BE2C (cell line): ENCODE measurements at regions not wholly inside any gene's neighbourhood (a gene's known extent, or its start where the extent isn't known, plus 50 kb on each side); places are given as distances from the start of the nearest gene placed in this dataset.

Experiments used
- DNase-seq: peaks from one replicate; pipeline ENCODE4 v3.0.0-alpha.2; 2020
- H3K27me3 ChIP-seq: fragments of 250-450 bp; sonication (Bioruptor Pico); 2 replicates; pipeline ENCODE4 v1.5.1; 2020; ENCODE audit warnings: mild to moderate bottlenecking
- H3K36me3 ChIP-seq: fragments of 250-450 bp; sonication (Bioruptor Pico); 2 replicates; pipeline ENCODE4 v1.5.1; 2020; ENCODE audit warnings: mild to moderate bottlenecking
- H3K4me1 ChIP-seq: fragments of 250-450 bp; sonication (Bioruptor Pico); 2 replicates; pipeline ENCODE4 v1.5.1; 2020
- H3K4me3 ChIP-seq: 2 replicates; pipeline ENCODE4 v1.5.1; 2011; ENCODE audit warnings: low read depth, low read length
- H3K9me3 ChIP-seq: fragments of 250-450 bp; sonication (Bioruptor Pico); 2 replicates; pipeline ENCODE4 v1.5.1; 2020
- TF ChIP-seq, protein P1 (sequence below): IDR thresholded peaks from 2 replicates; pipeline ENCODE4 v1.5.1; 2012; ENCODE audit warnings: mild to moderate bottlenecking, low read depth, low read length

DNA sequence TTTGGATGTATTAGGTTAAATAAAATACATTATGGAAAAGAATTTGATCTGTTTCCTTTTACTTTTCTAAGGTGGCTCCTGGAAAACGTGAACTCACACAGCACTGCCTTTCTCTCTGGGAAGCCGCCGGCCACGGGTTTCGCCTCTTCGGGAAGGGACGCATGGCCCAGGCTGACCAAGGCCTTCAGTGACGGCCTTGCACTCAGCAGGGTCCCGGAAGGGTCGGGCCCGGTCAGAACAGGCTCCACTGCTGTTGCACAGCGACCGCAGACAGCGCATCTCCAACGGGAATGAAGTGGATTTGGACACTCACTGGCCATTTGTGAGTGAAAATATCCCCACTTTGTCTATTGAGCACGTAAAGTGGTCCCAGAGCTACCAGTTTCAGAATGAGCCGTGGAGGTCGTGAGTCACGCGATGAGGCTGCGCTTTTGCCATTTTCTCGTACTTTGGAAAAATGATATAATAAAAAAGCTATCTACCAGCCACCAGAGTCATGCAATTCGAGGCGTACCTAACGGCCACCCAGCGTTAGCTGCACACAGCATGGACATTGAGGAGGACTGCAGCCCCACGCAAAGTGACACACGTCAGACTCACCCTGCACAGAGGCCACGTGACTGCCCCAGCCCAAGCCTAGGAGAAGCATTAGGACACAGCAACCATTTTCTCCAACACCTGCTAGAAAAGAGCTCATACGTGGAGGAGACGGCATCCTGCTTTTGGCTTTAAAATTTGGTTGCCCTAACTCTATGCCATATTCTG is 244.3 kb downstream of the TTLL2 start:
- Histone ChIP-seq H3K4me1 (no peaks in the 10 kb centered on the region), H3K9me3 (no peaks in the 10 kb centered on the region), H3K36me3 (no peaks in the 10 kb centered on the region), H3K4me3 (no peak overlapping the region), H3K27me3 (no peaks in the 10 kb centered on the region)
- DNase-seq: no peak
- TF ChIP-seq, protein P1, sequence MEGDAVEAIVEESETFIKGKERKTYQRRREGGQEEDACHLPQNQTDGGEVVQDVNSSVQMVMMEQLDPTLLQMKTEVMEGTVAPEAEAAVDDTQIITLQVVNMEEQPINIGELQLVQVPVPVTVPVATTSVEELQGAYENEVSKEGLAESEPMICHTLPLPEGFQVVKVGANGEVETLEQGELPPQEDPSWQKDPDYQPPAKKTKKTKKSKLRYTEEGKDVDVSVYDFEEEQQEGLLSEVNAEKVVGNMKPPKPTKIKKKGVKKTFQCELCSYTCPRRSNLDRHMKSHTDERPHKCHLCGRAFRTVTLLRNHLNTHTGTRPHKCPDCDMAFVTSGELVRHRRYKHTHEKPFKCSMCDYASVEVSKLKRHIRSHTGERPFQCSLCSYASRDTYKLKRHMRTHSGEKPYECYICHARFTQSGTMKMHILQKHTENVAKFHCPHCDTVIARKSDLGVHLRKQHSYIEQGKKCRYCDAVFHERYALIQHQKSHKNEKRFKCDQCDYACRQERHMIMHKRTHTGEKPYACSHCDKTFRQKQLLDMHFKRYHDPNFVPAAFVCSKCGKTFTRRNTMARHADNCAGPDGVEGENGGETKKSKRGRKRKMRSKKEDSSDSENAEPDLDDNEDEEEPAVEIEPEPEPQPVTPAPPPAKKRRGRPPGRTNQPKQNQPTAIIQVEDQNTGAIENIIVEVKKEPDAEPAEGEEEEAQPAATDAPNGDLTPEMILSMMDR: no peak

GRCh38 chr6:167569879-167570278 is 245.0 kb downstream of the TTLL2 start:
- TF ChIP-seq, protein P1: no peak

DNA sequence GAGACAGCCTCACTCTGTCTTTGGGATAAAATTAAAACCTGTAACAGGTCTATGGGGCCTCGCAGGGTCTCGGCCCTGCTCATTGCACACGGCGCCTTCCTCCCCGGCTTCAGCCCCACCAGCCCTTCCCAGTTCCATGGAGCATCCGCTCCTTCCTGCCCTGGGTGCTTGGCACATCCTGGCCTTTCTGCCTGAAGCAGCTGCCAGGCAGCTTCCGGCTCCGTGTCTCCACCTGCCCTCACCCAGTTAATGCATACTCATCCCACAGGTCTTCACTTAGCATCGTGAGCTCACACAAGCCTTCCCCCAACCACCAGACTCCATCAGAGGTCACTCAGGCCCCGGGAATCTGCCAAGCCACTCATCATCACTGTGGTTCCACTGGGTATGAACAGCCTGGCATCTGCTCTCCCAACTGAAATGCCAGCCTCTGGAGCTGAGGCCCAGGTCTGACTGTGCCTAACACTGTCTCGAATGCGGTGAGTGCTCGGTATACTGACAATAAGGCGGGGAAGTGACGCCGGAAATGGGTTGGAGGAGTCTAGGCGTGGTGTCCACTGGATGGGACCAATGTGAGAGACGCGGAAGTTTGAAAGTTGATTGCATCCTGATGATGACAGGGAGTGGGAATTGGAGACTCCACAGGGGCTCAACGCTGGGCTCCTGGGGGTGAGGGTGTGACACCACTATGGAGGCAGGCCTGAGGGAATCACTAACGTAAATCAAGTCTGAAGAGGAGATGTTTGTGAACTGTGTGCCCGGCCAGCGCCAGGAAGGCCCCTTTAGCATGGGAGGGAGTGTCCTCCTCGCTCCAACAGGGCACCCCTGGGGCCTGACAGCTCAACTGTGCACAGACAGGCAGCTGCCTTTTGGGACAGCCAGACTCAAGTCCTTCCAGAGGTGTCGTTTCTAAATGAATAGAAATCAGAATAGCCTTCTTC is 245.8 kb downstream of the TTLL2 start:
- TF ChIP-seq, protein P1: no peak
- H3K9me3 ChIP-seq: no peaks in the 10 kb centered on the region
- no peak overlapping the region for H3K4me3 ChIP-seq
- no peaks in the 10 kb centered on the region for H3K27me3 ChIP-seq
- DNase-seq: no peak
- no peaks in the 10 kb centered on the region for H3K36me3 ChIP-seq
- no peaks in the 10 kb centered on the region for H3K4me1 ChIP-seq

More at GRCh38 chr6:167569879-167570278, 245.0 kb downstream of the TTLL2 start:
- Histone ChIP-seq H3K9me3 (no peaks in the 10 kb centered on the region), H3K27me3 (no peaks in the 10 kb centered on the region), H3K4me1 (no peaks in the 10 kb centered on the region), H3K4me3 (no peak overlapping the region), H3K36me3 (no peaks in the 10 kb centered on the region)
- DNase-seq: no peak

DNA sequence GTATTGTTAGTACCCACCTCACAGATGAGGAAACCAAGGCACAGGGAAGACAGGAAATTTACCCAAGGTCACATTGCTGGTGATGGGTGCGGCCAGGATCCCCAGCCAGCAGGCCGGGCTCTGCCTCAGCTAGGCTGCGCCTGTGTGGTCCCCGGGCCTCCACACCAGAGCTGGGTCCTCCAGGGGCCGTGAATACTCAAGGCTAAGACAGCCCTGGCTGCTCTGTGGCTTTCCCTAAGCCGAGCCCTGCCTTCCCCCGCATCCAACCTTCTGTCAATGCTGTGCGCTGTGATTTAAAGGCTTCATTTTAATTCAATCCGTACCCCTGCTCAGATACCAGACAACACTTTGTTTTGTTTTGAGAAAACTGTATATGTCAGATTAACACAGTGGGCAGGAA is 246.7 kb downstream of the TTLL2 start:
- TF ChIP-seq, protein P1: no peak
- Histone ChIP-seq H3K4me3 (no peak overlapping the region), H3K27me3 (no peaks in the 10 kb centered on the region), H3K4me1 (no peaks in the 10 kb centered on the region), H3K36me3 (no peaks in the 10 kb centered on the region), H3K9me3 (no peaks in the 10 kb centered on the region)
- no peak for DNase-seq

GRCh38 chr6:167572106-167572505 is 247.2 kb downstream of the TTLL2 start:
- Histone ChIP-seq H3K4me1 (no peaks in the 10 kb centered on the region), H3K36me3 (no peaks in the 10 kb centered on the region), H3K27me3 (no peaks in the 10 kb centered on the region), H3K4me3 (no peak overlapping the region), H3K9me3 (no peaks in the 10 kb centered on the region)
- TF ChIP-seq, protein P1: no peak
- DNase-seq: no peak

DNA sequence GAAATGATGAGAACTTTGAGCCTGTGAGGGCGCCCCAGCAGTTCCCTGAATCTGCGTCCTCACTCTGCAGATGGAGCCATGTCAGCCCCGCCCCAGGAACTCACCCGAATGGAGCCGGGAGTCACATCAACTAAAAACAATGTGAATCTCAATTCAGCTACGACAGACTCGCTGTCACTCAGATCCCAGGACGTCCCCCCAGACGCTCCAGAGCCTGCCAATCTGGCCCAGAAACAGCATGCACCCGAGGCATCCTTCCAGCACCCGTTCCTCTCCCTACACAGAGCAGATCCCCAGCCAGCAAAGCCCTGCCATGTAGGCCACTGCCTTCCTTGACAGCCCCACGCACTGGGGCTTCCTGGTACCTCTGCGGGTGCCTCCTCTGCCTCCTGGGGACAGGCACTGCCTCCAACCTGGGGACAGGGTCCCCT is 248.0 kb downstream of the TTLL2 start:
- no peaks in the 10 kb centered on the region for H3K4me1 ChIP-seq
- TF ChIP-seq, protein P1: no peak
- H3K4me3 ChIP-seq: no peak overlapping the region
- H3K9me3 ChIP-seq: no peaks in the 10 kb centered on the region
- no peaks in the 10 kb centered on the region for H3K36me3 ChIP-seq
- no peak for DNase-seq
- no peaks in the 10 kb centered on the region for H3K27me3 ChIP-seq
